IMR-90 (cell line): ENCODE measurements at regions not wholly inside any gene's neighbourhood (a gene's known extent, or its start where the extent isn't known, plus 50 kb on each side); places are given as distances from the start of the nearest gene placed in this dataset.

ENCODE experiments used
- CTCF ChIP-seq: conservative IDR thresholded peaks from 2 replicates; pipeline ENCODE4 v1.5.1; 2012; ENCODE audit warnings: mild to moderate bottlenecking, low read depth, low read length, improper control_type of control experiment
- RAD21 ChIP-seq: IDR thresholded peaks from 2 replicates; pipeline ENCODE4 v1.6.1; 2012; ENCODE audit warnings: low read length, improper control_type of control experiment

- no peak for TF ChIP-seq CTCF
- no peak for TF ChIP-seq RAD21
Observed at GRCh38 chr2:104790901-104791495, 62.9 kb upstream of the POU3F3 start.
